Sigmoid colon (tissue), 6 donors: ENCODE measurements at regions not wholly inside any gene's neighbourhood (a gene's known extent, or its start where the extent isn't known, plus 50 kb on each side); places are given as distances from the start of the nearest gene placed in this dataset.

Source experiments
- DNase-seq: peaks from one replicate; pipeline ENCODE4 v3.0.0-alpha.2; 2019
- H3K27ac ChIP-seq, 4 donors: fragments of 200-600 bp; sonication (generic); one replicate each; pipeline ENCODE4 v1.5.1; 2016 to 2019; ENCODE audit warnings: mild to moderate bottlenecking in 1 of 4
- H3K27me3 ChIP-seq, 3 donors: fragments of 200-600 bp; sonication (generic); one replicate each; pipeline ENCODE4 v1.5.1; 2019; ENCODE audit warnings: mild to moderate bottlenecking in 1 of 3
- H3K36me3 ChIP-seq, 4 donors: fragments of 200-600 bp; sonication (generic); one replicate each; pipeline ENCODE4 v1.5.1; 2016 to 2019
- H3K4me1 ChIP-seq, 4 donors: fragments of 200-600 bp; sonication (generic); one replicate each; pipeline ENCODE4 v1.5.1; 2017 to 2019
- H3K4me3 ChIP-seq, 4 donors: fragments of 200-600 bp; sonication (generic); one replicate each; pipeline ENCODE4 v1.5.1; 2017 to 2019; ENCODE audit warnings: mild to moderate bottlenecking in 2 of 4, moderate library complexity in 1 of 4
- H3K9me3 ChIP-seq, 4 donors: fragments of 200-600 bp in 3 of 4; sonication (generic) in 3 of 4; one replicate each; pipeline versions ENCODE4 v1.5.1 to v1.6.1; 2013 to 2019
- CTCF ChIP-seq, 4 experiments: fragments of 450-650 bp in 3 of 4; fragments of 200-600 bp in 1 of 4; IDR thresholded peaks; one replicate each; pipeline ENCODE4 v1.5.1; 2016 to 2019; ENCODE audit warnings: antibody characterized with exemption in 4 of 4, mild to moderate bottlenecking in 3 of 4, moderate library complexity in 2 of 4
- EP300 ChIP-seq, 4 donors: sonication (generic); formaldehyde crosslinking; IDR thresholded peaks; one replicate each; pipeline ENCODE4 v1.6.1; 2017; ENCODE audit warnings: antibody characterized with exemption in 4 of 4
- POLR2A ChIP-seq, 2 donors: fragments of 450-650 bp; IDR thresholded peaks; one replicate each; pipeline ENCODE4 v1.6.1; 2016; ENCODE audit warnings: antibody characterized with exemption in 2 of 2, mild to moderate bottlenecking in 2 of 2, moderate library complexity in 2 of 2
- POLR2AphosphoS5 ChIP-seq, 4 donors: sonication (generic); formaldehyde crosslinking; IDR thresholded peaks; one replicate each; pipeline ENCODE4 v1.6.1; 2017; ENCODE audit warnings: antibody characterized with exemption in 4 of 4
- WGBS, 2 donors: extraction: QIAGEN DNeasy Blood & Tissue Kit; methylation state at CpG; one replicate each; pipeline ENCODE4 v1.1.7; 2013; 5-methylcytosine and 5-hydroxymethylcytosine counted together
- intact Hi-C: fragments of 100-400 bp; cut with DNase I; formaldehyde crosslinking; loops from one replicate; pipeline ENCODE4 v1.15.1; 2023
- donor health status: healthy with polysubstance abuse.
- donor health status: healthy.

- H3K9me3 ChIP-seq, result peaks cover 5 to 14% (median 9%) of the 10 kb centered on the region in 4 donors
Observed at GRCh38 chr10:21199501-21199900, 302.4 kb upstream of the NEBL start.

GRCh38 chr10:21197838-21198237 lies 300.7 kb upstream of the NEBL start:
- H3K27ac ChIP-seq, result no peak overlapping the region
- no peaks in the 10 kb centered on the region for H3K36me3 ChIP-seq
- no peaks in the 10 kb centered on the region for H3K4me1 ChIP-seq
- intact Hi-C loops, result no loop called here
- no peaks in the 10 kb centered on the region for H3K27me3 ChIP-seq
- no peak for DNase-seq
- TF ChIP-seq POLR2A (IDR thresholded peaks at IDR 0.05) (no peak), CTCF (IDR thresholded peaks at IDR 0.05) (no peak), EP300 (IDR thresholded peaks at IDR 0.05) (no peak), POLR2AphosphoS5 (IDR thresholded peaks at IDR 0.05) (no peak)
- WGBS, 2 donors, result 85 to 90% methylated on average over 3 of the region's 3 CpGs
- peaks cover 5 to 14% (median 9%) of the 10 kb centered on the region in 4 donors for H3K9me3 ChIP-seq
- no peak overlapping the region for H3K4me3 ChIP-seq

More at GRCh38 chr10:21199501-21199900, 302.4 kb upstream of the NEBL start:
- DNase-seq, result no peak
- Histone ChIP-seq H3K4me1 (no peaks in the 10 kb centered on the region), H3K27me3 (no peaks in the 10 kb centered on the region), H3K27ac (no peak overlapping the region), H3K36me3 (no peaks in the 10 kb centered on the region), H3K4me3 (no peak overlapping the region)
- TF ChIP-seq CTCF (IDR thresholded peaks at IDR 0.05), result no peak
- TF ChIP-seq EP300 (IDR thresholded peaks at IDR 0.05), result no peak
- TF ChIP-seq POLR2A (IDR thresholded peaks at IDR 0.05), result no peak
- TF ChIP-seq POLR2AphosphoS5 (IDR thresholded peaks at IDR 0.05), result no peak
- intact Hi-C loops, result no loop called here

- H3K4me3 ChIP-seq, result no peak overlapping the region
- no peaks in the 10 kb centered on the region for H3K4me1 ChIP-seq
- H3K27me3 ChIP-seq, result no peaks in the 10 kb centered on the region
- WGBS, 2 donors, result 88 to 95% methylated on average over 5 of the region's 5 CpGs
- H3K27ac ChIP-seq, result no peak overlapping the region
- no peaks in the 10 kb centered on the region for H3K36me3 ChIP-seq
- no peak for DNase-seq
- TF ChIP-seq EP300 (IDR thresholded peaks at IDR 0.05), result no peak
- TF ChIP-seq POLR2AphosphoS5 (IDR thresholded peaks at IDR 0.05), result no peak
- no peak for TF ChIP-seq POLR2A (IDR thresholded peaks at IDR 0.05)
- intact Hi-C loops, result no loop called here
- peaks cover 5 to 14% (median 9%) of the 10 kb centered on the region in 4 donors for H3K9me3 ChIP-seq
Observed at GRCh38 chr10:21196822-21197395, 299.8 kb upstream of the NEBL start.

GRCh38 chr10:21195252-21195651 lies 298.1 kb upstream of the NEBL start:
- TF ChIP-seq POLR2AphosphoS5 (IDR thresholded peaks at IDR 0.05), result no peak
- no peak for TF ChIP-seq CTCF (IDR thresholded peaks at IDR 0.05)
- Histone ChIP-seq H3K4me1 (no peaks in the 10 kb centered on the region), H3K36me3 (no peaks in the 10 kb centered on the region), H3K27me3 (no peaks in the 10 kb centered on the region), H3K4me3 (no peak overlapping the region), H3K9me3 (peaks cover 5 to 14% (median 9%) of the 10 kb centered on the region in 4 donors), H3K27ac (no peak overlapping the region)
- intact Hi-C loops, result no loop called here
- 12 to 65% methylated on average over 1 of the region's 1 CpG for WGBS, 2 donors
- no peak for DNase-seq

GRCh38 chr10:21194510-21194993 lies 297.4 kb upstream of the NEBL start:
- intact Hi-C loops, result no loop called here
- Histone ChIP-seq H3K27me3 (no peaks in the 10 kb centered on the region), H3K4me3 (no peak overlapping the region), H3K27ac (no peak overlapping the region), H3K9me3 (peaks cover 5 to 13% (median 8%) of the 10 kb centered on the region in 4 donors), H3K36me3 (no peaks in the 10 kb centered on the region), H3K4me1 (no peaks in the 10 kb centered on the region)
- 8 to 40% methylated on average over 5 of the region's 5 CpGs for WGBS, 2 donors
- DNase-seq, result no peak
- TF ChIP-seq POLR2AphosphoS5 (IDR thresholded peaks at IDR 0.05) (no peak), CTCF (IDR thresholded peaks at IDR 0.05) (no peak), EP300 (IDR thresholded peaks at IDR 0.05) (no peak), POLR2A (IDR thresholded peaks at IDR 0.05) (no peak)
